ENCODE measurements at regions not wholly inside any gene's neighbourhood (a gene's known extent, or its start where the extent isn't known, plus 50 kb on each side); places are given as distances from the start of the nearest gene placed in this dataset.

- TF ChIP-seq, protein P1, sequence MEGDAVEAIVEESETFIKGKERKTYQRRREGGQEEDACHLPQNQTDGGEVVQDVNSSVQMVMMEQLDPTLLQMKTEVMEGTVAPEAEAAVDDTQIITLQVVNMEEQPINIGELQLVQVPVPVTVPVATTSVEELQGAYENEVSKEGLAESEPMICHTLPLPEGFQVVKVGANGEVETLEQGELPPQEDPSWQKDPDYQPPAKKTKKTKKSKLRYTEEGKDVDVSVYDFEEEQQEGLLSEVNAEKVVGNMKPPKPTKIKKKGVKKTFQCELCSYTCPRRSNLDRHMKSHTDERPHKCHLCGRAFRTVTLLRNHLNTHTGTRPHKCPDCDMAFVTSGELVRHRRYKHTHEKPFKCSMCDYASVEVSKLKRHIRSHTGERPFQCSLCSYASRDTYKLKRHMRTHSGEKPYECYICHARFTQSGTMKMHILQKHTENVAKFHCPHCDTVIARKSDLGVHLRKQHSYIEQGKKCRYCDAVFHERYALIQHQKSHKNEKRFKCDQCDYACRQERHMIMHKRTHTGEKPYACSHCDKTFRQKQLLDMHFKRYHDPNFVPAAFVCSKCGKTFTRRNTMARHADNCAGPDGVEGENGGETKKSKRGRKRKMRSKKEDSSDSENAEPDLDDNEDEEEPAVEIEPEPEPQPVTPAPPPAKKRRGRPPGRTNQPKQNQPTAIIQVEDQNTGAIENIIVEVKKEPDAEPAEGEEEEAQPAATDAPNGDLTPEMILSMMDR (IDR thresholded peaks at IDR 0.05; ENCODE audit: low read depth, low read length, poor library complexity, severe bottlenecking), result no peak
- TF ChIP-seq EZH2phosphoT487 (IDR thresholded peaks at IDR 0.05; ENCODE audit: borderline replicate concordance, low read length), result no peak
Measured at GRCh38 chr2:4122726-4123125, 419.4 kb downstream of the DCDC2C start.
